HG03097 (cell line): ENCODE measurements at regions not wholly inside any gene's neighbourhood (a gene's known extent, or its start where the extent isn't known, plus 50 kb on each side); places are given as distances from the start of the nearest gene placed in this dataset.
"Not testable (repeated sequence)": the region's sequence is repeated elsewhere in the genome, so short reads cannot be mapped to it uniquely, and the experiment has no call there.

Experiments
- ATAC-seq: cut with Tn5 transposase; IDR thresholded peaks from one replicate; pipeline ENCODE4 v1.9.1; 2021; ENCODE audit not compliant: unreplicated experiment, low FRiP score

DNA sequence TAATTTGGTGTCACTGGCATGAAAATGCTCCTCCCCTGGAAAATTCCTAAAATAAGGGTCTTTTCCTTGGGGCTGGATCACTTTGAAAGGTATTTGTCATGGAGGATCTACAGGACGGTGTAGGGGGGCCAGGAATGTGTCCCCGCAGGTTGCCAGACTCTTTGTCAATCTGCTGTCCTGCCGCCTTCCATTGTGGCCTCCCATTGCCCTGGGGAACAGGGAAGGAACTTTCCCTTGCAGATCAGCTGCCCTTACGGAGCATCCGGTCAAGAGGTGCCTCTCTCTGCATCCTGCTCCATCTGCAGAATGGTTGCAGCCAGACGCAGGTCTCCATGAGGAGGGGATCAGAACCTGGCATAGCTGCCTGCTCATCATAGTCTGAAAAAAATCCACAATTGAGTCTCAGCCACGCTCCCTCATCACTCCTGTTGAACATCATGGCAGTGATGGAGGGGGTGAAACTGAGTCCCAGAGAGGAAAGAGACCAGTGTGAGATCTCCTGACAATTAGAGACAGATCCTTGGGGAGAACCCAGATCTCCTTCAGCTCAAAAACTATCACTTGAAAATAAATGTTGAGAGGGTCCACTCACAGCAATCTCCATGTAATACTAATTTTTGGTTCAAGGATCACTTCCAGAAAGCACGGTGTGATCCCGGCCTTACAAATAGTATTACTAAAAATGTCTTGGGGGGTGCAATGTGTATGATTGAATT lies 244.8 kb downstream of the MYCN start:
- no peak for ATAC-seq

DNA sequence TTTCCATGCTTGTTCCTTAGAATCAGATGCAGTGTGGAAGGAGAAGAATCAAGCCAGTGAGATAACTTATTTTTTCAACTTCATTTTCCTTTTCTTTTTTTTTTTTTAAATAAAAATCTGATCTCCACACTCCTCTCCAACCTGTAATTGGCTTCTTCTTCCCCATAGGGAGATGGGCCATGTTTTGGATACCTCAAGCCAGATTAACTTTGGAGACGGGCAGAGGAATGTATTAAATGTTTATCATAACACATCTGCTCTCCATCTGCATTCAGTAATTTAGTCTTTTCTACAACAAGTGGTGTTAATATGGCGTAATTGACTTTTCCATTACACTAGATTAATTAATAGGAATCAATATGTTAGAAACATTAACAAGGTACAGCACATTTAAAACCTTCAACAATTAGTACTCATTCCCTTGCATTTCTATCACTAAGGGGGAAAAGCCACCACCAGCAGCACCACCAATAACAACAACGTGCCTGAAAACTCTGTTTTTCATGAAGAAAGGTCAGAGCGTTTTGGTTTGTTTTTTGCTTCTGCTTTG lies 244.1 kb downstream of the MYCN start:
- no peak for ATAC-seq

DNA sequence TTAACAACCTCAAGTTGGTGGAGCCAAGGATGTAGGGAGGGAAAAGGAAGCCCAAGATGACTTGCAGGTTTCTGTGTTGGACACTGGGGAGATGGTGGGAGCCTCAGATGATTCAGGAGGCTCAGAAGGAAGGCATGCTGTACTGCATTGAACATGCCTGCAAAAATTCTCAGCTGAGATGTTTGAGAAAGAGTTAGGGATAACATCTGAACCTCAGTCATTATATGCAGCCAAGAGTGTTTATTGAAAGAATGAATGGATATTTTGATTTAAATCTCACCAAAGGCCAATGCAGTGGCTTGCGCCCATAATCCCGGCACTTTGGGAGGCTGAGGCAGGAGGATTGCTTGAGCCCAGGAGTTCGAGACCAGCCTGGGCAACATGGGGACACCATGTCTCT lies 243.0 kb downstream of the MYCN start:
- no peak for ATAC-seq

DNA sequence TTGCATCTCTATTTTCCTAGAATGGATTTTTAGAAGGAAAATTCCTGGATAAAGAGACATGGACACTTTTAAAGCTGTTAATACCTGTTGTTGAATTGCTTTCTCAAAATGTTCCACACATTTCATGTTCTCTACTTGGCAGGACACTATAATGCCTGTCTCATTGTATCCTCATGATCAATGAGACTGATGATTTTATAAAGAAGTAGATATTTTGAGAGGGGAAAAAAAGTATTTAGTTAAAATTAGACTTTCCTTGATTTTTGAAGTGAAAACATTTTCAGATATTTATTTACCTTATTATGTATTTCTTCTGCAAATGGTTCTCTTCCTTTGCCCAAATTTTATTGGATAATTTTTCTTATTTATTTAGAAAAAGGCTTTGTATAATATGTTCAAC lies 242.5 kb downstream of the MYCN start:
- ATAC-seq, result no peak

DNA sequence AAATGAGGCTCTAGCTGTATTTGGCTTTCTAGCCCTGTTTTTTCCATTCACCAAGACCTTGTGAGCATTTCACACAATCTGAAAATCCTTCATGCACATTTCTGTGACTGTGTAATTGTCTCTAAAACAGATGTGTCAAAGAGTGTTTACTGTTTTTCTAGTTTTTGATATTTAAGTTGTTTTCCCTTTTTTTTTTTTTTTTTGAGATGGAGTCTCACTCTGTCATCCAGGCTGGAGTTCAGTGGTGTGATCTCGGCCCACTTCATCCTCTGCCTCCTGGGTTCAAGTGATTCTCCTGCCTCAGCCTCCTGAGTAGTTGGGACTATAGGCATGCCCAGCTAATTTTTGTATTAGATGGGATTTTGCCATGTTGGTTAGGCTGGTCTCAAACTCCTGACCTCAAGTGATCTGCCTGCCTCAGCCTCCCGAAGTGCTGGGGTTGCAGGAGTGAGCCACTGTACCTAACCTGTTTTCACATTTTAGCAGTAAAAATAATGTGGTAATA lies 242.0 kb downstream of the MYCN start:
- ATAC-seq, result not testable (repeated sequence)

DNA sequence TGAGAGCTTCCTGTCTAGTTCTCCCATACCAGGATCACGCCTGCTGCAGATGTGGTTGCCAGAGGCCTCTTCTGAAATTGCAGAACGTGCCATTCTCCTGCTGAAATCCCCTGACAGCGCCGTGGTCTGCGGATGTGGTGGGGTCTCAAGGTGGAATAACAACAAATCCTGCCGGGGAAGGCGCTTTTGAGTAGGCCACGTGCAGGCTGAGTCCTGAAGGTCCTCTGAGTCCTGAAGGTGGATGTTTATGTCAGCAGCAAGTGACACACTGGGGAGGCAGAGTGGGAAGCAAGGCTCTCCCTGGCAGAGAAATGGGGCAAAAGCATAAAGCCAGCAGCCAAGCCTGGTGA lies 241.4 kb downstream of the MYCN start:
- ATAC-seq, result no peak

DNA sequence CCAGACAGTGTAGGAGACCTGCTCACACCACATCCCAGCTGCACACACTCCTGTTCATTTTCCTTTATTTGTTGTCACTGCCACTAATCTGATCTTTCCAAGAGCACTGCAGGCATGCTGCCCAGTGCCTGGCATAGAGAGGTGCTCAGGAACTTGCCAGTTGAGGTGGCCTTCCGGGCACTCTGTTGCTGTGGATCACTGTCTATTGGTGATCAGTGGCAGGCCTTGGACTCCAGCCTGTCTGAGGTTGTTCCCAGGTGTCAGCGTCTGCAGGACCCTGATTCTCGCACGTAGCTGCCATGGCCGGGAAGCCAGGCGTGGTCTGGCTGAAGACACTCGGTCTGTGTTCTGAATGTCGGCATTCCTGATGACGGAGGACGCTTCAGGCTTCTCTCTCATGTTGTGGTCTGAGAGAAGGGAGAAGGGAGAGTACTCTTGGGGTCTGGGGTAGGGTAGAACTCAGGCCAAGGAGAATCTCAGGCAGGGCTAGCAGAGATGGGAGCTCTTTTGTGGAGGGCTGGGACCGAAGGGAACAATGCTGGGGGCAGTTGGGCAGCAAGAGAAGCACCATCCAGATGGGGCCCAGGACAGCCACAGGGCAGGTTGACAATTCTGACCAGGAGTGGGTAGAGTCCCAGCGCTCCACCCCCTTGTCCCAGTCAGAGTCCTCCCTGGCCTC lies 240.9 kb downstream of the MYCN start:
- no peak for ATAC-seq

DNA sequence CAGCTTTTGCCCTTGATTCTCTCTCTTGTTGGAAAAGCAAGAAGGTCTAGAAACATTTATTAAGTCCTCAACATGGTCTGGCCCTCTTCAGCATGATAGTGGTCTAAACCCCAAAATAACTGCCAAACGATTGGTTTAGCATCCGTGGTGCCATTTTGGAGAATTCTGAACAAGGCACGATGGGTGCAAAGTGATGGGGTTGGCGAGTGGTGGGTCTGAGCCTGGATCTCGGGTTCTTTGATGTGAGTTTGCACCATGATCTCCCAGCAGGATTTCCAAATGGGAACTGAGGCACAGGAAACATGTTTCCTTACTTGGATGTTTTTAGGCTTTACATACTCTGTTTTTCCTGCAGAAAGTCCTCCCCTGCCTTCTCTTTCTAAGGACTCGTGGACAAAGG lies 240.3 kb downstream of the MYCN start:
- no peak for ATAC-seq

DNA sequence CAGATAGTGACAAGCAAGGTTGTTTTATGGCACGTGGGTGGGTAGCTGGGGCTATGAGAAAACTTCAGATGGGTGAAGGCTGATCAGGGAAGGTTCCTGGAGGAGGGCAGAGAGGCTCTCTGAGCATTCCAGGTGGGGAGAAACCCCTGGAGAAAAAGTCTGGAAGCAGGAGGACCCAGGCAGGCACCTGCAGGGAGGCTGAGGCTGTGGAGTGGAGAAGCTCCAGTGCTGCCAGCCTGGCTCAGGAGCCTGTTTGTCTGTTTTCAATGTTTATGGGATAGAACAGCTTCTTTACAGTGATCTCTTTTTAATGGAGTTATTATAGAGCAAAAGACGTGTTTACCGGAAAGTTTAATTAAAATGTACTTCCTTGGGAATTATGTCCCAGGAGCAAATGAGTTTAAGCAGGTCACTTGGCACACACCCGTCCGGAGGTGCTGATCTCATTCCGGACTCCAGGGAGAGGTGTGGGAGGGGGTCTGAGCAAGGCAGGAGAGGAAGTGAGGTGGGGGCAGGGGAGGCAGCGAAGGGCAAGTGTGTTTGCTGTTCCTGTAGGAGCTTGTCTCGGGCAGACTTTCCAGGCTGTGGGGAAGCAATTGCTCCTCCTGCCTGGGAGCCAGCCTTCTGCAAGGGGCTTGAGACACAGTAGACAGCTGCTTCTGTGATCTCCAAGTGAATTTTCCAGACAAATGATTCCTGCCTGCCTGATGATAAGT lies 239.5 kb downstream of the MYCN start:
- ATAC-seq, result no peak

DNA sequence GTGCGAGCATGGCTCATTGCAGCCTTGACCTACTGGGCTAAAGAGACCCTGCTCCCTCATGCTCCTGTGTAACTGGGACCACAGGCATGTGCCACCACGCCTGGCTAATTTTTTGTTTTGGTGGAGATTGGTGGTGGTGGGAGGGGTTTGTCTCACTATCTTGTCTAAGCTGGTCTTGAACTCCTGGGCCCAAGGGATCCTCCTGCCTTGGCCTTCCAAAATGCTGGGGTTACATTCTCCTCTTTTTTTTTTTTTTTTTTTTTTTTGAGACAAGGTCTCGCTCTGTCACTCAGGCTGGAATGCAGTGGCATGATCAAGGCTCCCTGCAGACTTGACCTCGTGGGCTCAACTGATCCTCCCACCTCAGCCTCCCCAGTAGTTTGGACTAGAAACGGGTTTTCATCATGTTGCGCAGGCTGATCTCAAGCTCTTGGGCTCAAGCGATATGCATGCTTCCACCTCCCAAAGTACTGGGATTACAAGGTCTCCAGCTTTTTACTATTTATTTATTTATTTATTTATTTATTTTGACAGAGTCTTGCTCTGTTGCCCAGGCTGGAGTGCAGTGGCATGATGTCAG lies 238.3 kb downstream of the MYCN start:
- ATAC-seq, result no peak

DNA sequence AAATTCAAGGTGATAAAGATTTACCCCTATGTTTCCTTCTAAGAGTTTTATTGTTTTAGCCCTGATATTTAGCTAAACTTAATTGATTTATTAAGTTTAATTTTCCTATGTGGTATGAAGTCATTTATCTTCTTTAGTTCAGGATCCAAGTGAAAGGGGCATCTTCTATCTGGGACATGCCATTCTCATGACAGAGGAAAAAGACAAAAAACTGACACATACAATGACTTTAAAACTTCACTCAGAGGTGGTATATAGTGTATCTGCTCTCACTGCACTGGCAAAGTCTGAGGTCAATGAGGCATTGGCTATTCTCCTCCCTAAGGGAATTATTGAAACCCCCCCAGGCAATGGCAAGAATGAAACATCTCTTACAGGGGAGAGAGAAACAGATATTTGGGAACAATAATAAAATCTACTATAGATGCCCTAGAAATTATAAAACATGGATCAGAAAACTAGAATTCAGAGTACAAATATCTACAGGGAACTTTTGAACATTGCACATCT lies 237.4 kb downstream of the MYCN start:
- no peak for ATAC-seq

DNA sequence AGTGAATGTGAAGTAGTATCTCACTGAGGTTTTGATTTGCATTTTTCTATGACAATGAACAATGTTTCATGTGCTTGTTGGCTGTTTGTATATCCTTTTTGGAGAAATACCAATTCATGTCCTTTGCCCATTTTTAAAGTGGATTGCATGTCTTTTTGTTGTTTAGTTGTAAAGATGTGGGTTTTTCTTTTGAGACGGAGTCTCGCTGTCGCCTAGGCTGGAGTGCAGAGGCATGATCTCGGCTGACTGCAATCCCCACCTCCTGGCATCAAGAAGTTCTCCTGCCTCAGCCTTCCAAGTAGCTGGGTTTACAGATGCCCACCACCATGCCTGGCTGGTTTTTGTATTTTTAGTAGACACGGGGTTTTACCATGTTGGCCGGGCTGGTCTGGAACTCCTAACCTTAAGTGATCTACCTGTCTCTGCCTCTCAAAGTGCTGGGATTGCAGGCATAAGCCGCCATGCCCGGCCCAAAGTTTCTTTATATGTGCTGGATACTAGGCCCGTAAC lies 236.7 kb downstream of the MYCN start:
- no peak for ATAC-seq

DNA sequence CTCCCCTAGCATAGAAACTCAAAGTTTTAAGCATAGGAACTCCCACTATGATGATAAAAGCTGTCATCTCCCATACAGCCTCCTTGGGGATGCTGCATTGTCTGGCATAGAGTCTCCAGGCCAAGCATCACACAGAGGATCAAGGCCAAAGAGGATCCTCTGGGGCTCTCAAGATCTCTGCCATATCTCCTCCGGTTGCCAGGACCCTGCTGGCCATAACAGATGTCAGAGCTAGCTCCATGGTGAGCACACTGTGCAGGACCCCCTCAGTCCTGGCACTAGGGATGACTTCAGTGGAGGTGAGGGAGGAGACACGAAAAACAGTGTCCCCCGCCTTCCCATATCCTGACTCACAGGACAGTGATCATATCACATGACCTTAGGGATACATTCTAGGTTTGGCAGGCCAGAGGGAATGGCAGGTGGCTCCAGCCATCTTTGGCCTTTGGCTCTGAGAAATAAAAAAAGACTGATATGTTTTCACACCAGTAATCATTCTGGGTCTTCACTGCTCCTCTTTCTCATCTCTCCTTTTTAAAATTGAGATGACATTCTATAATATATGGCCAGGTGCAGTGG lies 235.0 kb downstream of the MYCN start:
- no peak for ATAC-seq

DNA sequence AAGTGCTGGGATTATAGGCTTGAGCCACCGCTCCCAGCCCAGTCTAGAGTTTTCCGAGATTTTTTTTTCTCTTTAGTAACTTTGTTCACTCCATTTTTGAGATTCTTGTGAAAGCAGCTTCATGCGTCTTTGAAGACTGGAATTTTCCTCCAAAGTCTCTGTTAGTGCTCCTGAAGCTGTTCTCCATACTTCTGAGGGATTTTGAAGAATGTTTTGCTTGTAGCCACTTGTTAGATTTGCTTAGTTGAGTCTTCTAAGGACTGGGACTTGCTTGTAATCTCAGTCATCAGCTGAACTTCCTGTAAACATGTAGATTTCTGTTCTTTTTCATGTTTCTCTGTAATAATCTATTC lies 234.3 kb downstream of the MYCN start:
- no peak for ATAC-seq

DNA sequence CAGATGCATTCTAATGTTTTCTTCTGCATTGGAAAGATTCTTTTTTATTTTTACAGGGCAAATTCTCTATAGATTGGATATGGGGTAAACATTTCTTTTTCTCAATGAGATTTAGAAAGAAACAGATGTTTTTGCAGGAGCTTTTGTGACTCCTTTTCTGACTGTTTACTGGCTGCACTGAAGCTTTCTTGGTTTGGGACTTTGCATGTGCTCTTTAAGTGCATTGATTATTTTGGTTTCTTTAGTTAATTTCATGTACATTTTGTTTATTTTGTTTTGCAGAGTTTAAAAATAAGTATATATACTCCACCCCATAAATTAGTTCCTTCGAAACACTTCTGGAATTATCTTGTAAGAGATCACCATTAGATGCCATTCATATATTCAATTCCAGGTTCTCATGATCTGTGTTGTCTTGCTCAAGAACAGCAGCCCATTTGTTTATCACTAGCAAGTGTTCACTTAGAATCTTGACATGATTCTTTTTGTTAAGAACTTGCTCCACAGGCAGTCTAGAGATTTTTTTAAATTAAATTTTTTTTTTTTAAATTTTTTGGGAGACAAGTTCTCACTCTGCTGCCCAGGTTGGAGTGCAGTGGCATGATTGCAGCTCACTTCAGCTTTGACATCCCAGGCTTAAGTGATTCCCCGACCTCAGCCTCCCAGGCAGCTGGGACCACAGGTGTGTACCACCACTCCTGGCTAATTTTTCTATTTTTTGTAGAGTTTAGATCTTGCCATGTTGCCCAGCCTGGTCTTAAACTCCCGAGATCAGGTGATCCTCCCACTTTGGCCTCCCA lies 233.7 kb downstream of the MYCN start:
- no peak for ATAC-seq

DNA sequence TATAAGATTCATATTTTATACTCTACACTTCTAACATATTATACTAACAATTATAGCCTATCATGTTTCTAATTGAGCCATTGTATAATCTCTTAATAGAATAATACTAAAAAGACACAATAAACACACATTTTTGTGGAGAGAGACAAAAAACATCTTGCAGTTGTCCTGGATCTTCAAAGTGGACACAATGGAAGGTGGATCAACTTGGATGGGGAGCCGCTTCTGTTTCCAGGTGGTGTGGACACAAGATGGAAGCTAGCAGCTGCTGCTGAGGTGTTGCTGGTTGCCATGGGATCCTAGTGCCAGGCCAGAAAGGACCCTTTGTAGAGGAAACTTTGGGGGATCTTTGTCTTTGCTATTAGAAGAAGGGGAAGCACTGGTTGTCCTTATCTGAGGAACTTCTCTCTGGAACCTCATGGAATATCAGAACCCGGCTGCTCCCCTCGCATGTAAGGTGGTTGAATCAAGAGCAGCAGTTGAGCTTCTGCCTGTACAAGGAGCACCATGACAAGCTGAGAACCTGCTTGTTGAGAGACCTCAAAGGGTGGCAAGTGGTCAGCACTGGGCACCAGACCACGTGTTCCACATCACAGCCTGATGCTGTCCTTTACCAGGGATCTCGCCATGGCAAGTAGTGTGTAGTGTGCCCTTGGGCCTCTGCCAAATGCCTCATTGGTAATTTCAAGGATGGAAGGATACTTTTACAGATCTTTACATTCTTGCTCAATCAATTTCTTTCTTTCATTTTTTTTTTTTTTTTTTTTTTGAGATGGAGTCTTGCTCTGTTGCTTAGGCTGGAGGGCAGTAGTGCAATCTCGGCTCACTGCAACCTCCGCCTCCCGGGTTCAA lies 232.2 kb downstream of the MYCN start:
- no peak for ATAC-seq

DNA sequence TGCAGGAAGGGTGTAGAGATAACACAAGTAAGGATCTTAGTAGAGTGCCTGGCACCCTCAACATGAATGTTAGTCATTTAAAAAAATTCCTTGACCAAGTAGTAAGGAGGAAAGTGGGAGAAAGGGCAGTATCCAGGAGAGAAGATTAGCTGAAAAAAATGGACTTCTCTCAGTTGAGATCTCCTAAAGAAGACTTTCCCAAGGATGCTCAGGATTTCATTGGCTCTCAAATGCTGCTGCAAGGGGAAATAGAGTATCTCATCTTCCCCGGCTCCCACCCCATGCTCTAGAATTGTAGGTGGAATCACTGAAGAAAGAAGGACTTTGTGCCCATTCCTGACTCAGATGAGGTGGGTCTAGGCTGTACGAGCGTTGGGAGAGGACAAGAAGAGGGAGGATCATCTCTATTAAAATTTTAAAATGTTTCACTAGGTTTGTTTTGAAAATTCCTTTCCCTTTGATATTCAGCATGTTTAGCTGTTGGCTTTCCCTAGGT lies 231.1 kb downstream of the MYCN start:
- ATAC-seq, result no peak

DNA sequence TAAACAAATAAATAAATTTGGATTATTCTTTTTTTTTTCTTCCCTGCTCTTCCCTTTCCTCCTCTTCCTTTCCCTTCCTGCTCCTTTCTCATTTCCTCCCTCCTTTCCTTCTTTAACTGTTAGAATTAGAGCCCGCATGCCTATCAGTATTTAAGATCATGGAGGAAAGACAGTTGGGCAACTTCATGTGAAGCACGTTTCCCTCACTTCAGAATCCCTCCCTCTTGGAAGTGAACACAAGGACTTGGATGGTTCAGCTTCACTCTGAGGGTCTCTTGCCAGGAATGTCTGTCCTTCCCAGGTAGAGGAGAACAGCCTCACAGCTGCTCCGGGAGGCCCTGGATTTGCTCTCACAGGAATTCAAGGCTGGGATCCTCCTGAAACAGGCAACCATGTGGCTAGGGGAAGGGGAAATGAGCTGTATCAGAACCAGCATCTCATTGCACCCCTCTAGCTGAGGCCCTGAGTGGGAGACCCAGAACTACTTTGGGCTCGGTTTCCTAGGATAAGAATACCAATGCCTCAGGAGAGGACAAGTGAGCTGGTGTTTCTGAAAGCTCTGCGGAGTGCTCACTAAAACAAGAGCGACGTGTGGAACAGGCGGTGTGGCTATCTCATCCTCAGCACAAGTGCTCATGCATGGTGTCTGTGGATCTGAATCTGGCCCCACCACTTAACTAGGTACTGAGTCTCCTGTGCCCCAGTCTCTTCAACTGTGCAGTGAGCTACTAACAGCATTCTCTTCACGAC lies 230.5 kb downstream of the MYCN start:
- no peak for ATAC-seq
